Activated B cell treated with CpG ODN at 0.5 μM for 24 hours (primary cell): ENCODE measurements at regions not wholly inside any gene's neighbourhood (a gene's known extent, or its start where the extent isn't known, plus 50 kb on each side); places are given as distances from the start of the nearest gene placed in this dataset.

ENCODE experiments used
- ATAC-seq: fragments of 200-7000 bp; cut with Tn5 transposase; one replicate; pipeline ENCODE4 v1.10.0; 2021; ENCODE audit warnings: low read depth, mild to moderate bottlenecking, moderate library complexity
- CTCF ChIA-PET: fragments of 350-600 bp; sonication (Branson Sonifier 250); formaldehyde crosslinking; loops from one replicate; lab custom pipeline; 2021; ENCODE audit warnings: antibody characterized with exemption; lab: Charles Lee
- POLR2A ChIA-PET: fragments of 350-600 bp; sonication (Branson Sonifier 250); formaldehyde crosslinking; loops from one replicate; lab custom pipeline; 2021; ENCODE audit warnings: antibody characterized with exemption; lab: Charles Lee
- DNase-seq: peaks from one replicate; pipeline ENCODE4 v3.0.0; 2022
- H3K27ac Mint-ChIP-seq: one replicate; pipeline ENCODE4 v1.8.0; 2020; ENCODE audit warnings: mixed read lengths
- H3K27me3 Mint-ChIP-seq: one replicate; pipeline ENCODE4 v1.8.0; 2021; ENCODE audit warnings: mixed read lengths
- H3K36me3 Mint-ChIP-seq: one replicate; pipeline ENCODE4 v1.8.0; 2021; ENCODE audit warnings: low read depth, mixed read lengths
- H3K4me1 Mint-ChIP-seq: one replicate; pipeline ENCODE4 v1.8.0; 2021; ENCODE audit warnings: mixed read lengths
- H3K4me3 Mint-ChIP-seq: one replicate; pipeline ENCODE4 v1.8.0; 2020; ENCODE audit warnings: mild to moderate bottlenecking, mixed read lengths
- H3K9me3 Mint-ChIP-seq: one replicate; pipeline ENCODE4 v1.8.0; 2020; ENCODE audit warnings: mixed read lengths
- CTCF ChIP-seq: fragments of 200-600 bp; IDR thresholded peaks from one replicate; pipeline ENCODE4 v1.8.0; 2022; ENCODE audit warnings: antibody characterized with exemption, mild to moderate bottlenecking
- intact Hi-C: fragments of 100-400 bp; cut with micrococcal nuclease; formaldehyde crosslinking; loops from one replicate; pipeline ENCODE4 v1.15.1; 2024

DNA sequence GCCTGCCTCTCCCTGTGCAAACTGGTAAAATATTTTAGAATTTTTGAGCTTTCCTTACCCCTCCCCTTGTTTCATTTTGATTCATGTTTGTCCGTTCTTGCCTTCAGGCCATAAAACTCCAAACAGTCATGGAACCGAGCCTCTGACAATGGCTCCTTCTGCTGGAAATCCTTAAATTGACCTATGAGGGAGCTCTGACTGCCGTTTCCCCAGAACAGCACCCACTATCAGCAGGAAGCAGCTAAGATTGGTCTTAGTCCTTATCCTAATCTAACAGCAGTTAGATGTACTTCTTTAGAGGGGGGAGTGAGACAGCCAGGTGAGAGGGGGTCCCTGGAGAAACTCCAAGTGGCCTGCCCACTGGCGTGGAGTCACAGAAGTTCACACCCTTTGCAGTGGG, 106.7 kb downstream of the FAM174A start:
- Mint-ChIP-seq H3K36me3 (no peaks in the 10 kb centered on the region), H3K27ac (no peak overlapping the region), H3K9me3 (no peaks in the 10 kb centered on the region), H3K27me3 (no peaks in the 10 kb centered on the region), H3K4me3 (no peak overlapping the region), H3K4me1 (no peaks in the 10 kb centered on the region)
- TF ChIP-seq CTCF, result no peak
- ATAC-seq (no peak), DNase-seq (no peak)
- intact Hi-C loops, result no loop called here
- POLR2A ChIA-PET, result no interaction called here
- CTCF ChIA-PET, result no interaction called here

DNA sequence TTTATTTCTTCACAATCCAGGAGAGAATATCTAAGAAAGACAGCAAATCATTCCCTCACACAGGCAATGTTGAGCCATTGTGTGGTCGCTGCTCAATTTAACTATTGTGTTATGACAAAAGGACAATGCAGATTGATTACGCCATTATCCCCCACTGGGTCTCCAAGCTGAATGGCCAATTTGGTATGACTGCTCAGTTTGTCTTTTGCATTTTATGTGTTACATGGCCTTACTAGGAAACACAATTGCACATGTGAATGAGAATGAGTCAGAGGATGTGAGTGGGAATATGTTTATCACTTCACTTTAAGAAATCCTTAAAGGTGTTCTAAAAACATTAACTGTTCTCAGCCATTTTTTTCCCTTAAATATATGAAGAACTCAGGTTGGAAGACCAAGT, 108.3 kb downstream of the FAM174A start:
- H3K27ac Mint-ChIP-seq, result no peak overlapping the region
- H3K4me3 Mint-ChIP-seq, result no peak overlapping the region
- no peak for TF ChIP-seq CTCF
- H3K36me3 Mint-ChIP-seq, result no peaks in the 10 kb centered on the region
- no peaks in the 10 kb centered on the region for H3K27me3 Mint-ChIP-seq
- no peak for ATAC-seq
- CTCF ChIA-PET, result no interaction called here
- H3K4me1 Mint-ChIP-seq, result no peaks in the 10 kb centered on the region
- POLR2A ChIA-PET, result no interaction called here
- no peaks in the 10 kb centered on the region for H3K9me3 Mint-ChIP-seq
- no peak for DNase-seq
- intact Hi-C loops, result no loop called here

- no peak for ATAC-seq
- TF ChIP-seq CTCF, result no peak
- no peak overlapping the region for H3K27ac Mint-ChIP-seq
- no peaks in the 10 kb centered on the region for H3K4me1 Mint-ChIP-seq
- POLR2A ChIA-PET, result no interaction called here
- CTCF ChIA-PET, result no interaction called here
- H3K4me3 Mint-ChIP-seq, result no peak overlapping the region
- no peaks in the 10 kb centered on the region for H3K9me3 Mint-ChIP-seq
- no peak for DNase-seq
- H3K36me3 Mint-ChIP-seq, result no peaks in the 10 kb centered on the region
- no peaks in the 10 kb centered on the region for H3K27me3 Mint-ChIP-seq
- intact Hi-C loops, result no loop called here
These were observed 109.0 kb downstream of the FAM174A start for GRCh38 chr5:100644185-100644584.

GRCh38 chr5:100644776-100645175, 109.6 kb downstream of the FAM174A start:
- Mint-ChIP-seq H3K4me1 (no peaks in the 10 kb centered on the region), H3K27me3 (no peaks in the 10 kb centered on the region), H3K36me3 (no peaks in the 10 kb centered on the region), H3K27ac (no peak overlapping the region), H3K4me3 (no peak overlapping the region), H3K9me3 (no peaks in the 10 kb centered on the region)
- ChIA-PET CTCF (no interaction called here), POLR2A (no interaction called here)
- intact Hi-C loops, result no loop called here
- DNase-seq (no peak), ATAC-seq (no peak)
- TF ChIP-seq CTCF, result no peak

DNA sequence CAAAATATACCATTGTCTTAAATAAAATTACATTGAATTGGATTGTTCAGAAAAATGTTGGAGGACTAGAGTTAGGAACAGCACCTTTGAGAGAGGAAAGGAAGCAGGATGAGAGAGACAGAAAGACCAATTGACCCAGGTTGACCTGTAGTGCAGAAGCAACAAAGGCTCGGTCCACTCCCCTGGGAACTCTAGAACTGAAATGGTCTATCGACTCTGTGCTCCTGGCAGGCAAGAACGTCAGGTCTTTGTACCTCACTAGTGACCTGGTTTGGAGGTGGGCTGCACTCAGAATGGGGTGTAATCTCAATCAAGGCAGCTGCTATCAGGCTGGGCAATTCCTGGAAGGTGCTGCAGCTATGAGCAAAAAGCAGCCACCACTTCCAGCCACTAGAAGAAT, 110.8 kb downstream of the FAM174A start:
- intact Hi-C loops, result no loop called here
- ChIA-PET CTCF (no interaction called here), POLR2A (no interaction called here)
- H3K4me3 Mint-ChIP-seq, result no peak overlapping the region
- no peaks in the 10 kb centered on the region for H3K9me3 Mint-ChIP-seq
- no peak overlapping the region for H3K27ac Mint-ChIP-seq
- ATAC-seq (no peak), DNase-seq (no peak)
- H3K36me3 Mint-ChIP-seq, result no peaks in the 10 kb centered on the region
- TF ChIP-seq CTCF, result no peak
- H3K27me3 Mint-ChIP-seq, result no peaks in the 10 kb centered on the region
- no peaks in the 10 kb centered on the region for H3K4me1 Mint-ChIP-seq
